ENCODE measurements at regions not wholly inside any gene's neighbourhood (a gene's known extent, or its start where the extent isn't known, plus 50 kb on each side); places are given as distances from the start of the nearest gene placed in this dataset.

DNA sequence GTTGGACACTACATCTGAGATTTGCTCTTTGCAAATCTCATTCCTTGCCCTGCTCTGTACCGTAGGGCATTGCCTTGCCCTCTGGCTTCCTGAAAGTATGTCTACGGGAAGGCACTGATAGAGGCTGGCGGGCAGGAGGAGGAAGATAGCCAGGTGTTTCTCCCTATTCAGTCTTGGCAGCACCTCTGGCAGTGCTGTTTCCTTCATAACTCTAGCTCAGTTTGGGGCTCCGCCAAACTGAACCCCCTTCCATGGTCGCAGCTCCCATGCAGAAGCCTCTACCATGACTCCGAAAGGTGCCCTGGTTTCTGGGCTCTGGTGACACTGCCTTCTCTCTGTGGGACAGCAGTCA lies 122.3 kb upstream of the PRR20G start:
- no peaks in the 10 kb centered on the region for H3K36me3 ChIP-seq (replicated peaks in 1 of 2)

DNA sequence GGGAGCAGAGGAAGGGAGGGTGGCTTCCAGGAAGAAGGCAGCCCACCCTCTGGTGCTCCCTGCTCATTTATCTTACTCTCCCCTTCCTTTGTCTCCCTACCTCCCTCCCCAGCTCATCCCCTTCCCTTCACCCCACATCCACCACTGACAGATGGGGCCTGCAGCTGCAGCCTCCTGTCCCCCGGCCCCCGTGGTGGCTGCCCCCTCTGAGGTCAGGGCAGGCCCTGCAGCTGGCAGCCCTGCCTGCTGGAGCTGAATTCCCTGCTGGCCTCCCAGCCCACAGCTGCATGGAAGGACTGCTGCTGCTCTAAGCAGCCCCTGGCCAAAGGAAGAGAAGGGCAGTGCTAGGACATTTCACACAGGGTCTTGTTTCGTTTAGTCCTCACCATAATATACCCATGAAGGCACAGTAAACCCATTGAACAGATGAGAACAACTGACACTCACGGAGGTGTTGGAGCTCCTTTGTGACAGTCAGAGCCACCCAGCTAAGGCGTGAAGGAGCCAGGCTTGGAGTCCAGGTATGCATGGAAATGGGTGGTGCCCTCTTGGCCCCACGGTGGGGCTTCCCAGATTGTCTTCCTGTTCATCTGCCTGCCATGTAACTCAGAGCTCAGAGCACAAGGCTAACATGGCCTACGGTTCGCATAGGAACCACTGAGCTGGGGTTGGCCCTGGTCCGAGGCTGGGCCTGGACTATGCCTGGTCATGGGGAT lies 121.7 kb upstream of the PRR20G start:
- TF ChIP-seq POLR2A (IDR thresholded peaks at IDR 0.05) (no peak), CTCF (IDR thresholded peaks at IDR 0.05) (no peak)
- Histone ChIP-seq H3K36me3 (replicated peaks in 1 of 2) (no peaks in the 10 kb centered on the region), H3K9me3 (replicated peaks in 1 of 3) (no peaks in the 10 kb centered on the region), H3K27me3 (peaks cover 5% of the 10 kb centered on the region), H3K4me3 (no peak overlapping the region), H3K4me1 (replicated peaks in 1 of 2) (no peaks in the 10 kb centered on the region), H3K27ac (no peak overlapping the region)
- intact Hi-C loops (cut with DNase I): no loop called here
- peak in 3 of 7 donors; percentile 8 to 15 (median 9) for DNase-seq
- WGBS, 4 donors: 69 to 86% (median 77%) methylated on average over 5 to 9 of the region's 9 CpGs

More for the DNA sequence above, 122.3 kb upstream of the PRR20G start:
- no peaks in the 10 kb centered on the region for H3K9me3 ChIP-seq (replicated peaks in 1 of 3)
- H3K27ac ChIP-seq: no peak overlapping the region
- no peak for TF ChIP-seq POLR2A (IDR thresholded peaks at IDR 0.05)
- TF ChIP-seq CTCF (IDR thresholded peaks at IDR 0.05): no peak
- H3K4me1 ChIP-seq (replicated peaks in 1 of 2): no peaks in the 10 kb centered on the region
- DNase-seq: peak in 2 of 7 donors; percentile 3 to 23
- no peak overlapping the region for H3K4me3 ChIP-seq
- intact Hi-C loops (cut with DNase I): no loop called here
- peaks cover 5% of the 10 kb centered on the region for H3K27me3 ChIP-seq
- WGBS, 4 donors: 88 to 95% (median 90%) methylated on average over 6 of the region's 6 CpGs

GRCh38 chr3:127408684-127409420 lies 121.0 kb upstream of the PRR20G start:
- no peak overlapping the region for H3K4me3 ChIP-seq
- intact Hi-C loops (cut with DNase I): no loop called here
- no peaks in the 10 kb centered on the region for H3K4me1 ChIP-seq (replicated peaks in 1 of 2)
- no peak for TF ChIP-seq CTCF (IDR thresholded peaks at IDR 0.05)
- TF ChIP-seq POLR2A (IDR thresholded peaks at IDR 0.05): no peak
- H3K27ac ChIP-seq: no peak overlapping the region
- DNase-seq: peak in 3 of 7 donors; percentile 5 to 37 (median 5)
- no peaks in the 10 kb centered on the region for H3K9me3 ChIP-seq (replicated peaks in 1 of 3)
- no peaks in the 10 kb centered on the region for H3K27me3 ChIP-seq
- 69 to 79% (median 76%) methylated on average over 10 to 14 of the region's 14 CpGs for WGBS, 4 donors
- H3K36me3 ChIP-seq (replicated peaks in 1 of 2): no peaks in the 10 kb centered on the region

DNA sequence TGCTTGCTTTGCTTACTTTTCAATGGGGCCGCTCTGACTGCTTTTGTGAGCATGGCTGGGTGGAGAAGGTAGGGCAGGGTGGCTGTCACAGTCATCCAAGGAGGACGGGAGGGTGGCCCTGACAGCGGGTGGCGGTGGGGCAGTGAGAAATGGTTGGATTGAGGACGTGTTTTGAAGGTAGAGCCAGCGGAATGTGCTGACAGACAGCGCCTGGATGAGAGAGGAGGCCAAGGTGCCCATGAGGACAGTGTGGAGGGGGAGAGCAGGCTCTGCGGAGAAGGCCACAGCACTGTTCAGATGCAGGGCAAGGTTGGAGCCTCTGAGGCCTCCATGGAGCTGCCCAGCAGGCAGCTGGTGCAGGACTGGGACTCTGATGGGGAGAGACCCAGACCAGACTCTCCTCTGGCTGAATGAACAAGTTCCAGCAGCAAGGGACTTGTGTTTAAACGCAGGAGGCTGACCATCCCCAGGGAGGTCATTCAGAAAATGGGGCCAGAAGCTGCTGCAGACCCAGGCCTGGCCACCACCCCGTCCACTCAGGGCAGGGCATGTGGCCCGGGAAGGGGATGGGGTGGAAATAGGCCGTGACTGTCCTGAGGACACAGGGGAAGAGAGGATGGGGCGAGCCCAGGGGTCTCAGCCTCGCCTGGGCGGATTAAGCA lies 120.3 kb upstream of the PRR20G start:
- Histone ChIP-seq H3K4me3 (no peak overlapping the region), H3K9me3 (replicated peaks in 1 of 3) (no peaks in the 10 kb centered on the region), H3K27ac (no peak overlapping the region), H3K27me3 (no peaks in the 10 kb centered on the region), H3K4me1 (replicated peaks in 1 of 2) (no peaks in the 10 kb centered on the region), H3K36me3 (replicated peaks in 1 of 2) (no peaks in the 10 kb centered on the region)
- DNase-seq: peak in 2 of 7 donors; percentile 8 to 21
- WGBS, 4 donors: 83 to 91% (median 86%) methylated on average over 8 to 15 of the region's 15 CpGs
- intact Hi-C loops (cut with DNase I): no loop called here
- TF ChIP-seq CTCF (IDR thresholded peaks at IDR 0.05) (no peak), POLR2A (IDR thresholded peaks at IDR 0.05) (no peak)
